CD4-positive, alpha-beta T cell treated with Interleukin-2 at 100 ng/mL for 4 hours (primary cell): ENCODE measurements at regions not wholly inside any gene's neighbourhood (a gene's known extent, or its start where the extent isn't known, plus 50 kb on each side); places are given as distances from the start of the nearest gene placed in this dataset.
"Not testable (repeated sequence)": the region's sequence is repeated elsewhere in the genome, so short reads cannot be mapped to it uniquely, and the experiment has no call there.

Source experiments
- DNase-seq: peaks from one replicate; pipeline ENCODE4 v3.0.0-alpha.2; 2020; ENCODE audit warnings: low spot score

DNA sequence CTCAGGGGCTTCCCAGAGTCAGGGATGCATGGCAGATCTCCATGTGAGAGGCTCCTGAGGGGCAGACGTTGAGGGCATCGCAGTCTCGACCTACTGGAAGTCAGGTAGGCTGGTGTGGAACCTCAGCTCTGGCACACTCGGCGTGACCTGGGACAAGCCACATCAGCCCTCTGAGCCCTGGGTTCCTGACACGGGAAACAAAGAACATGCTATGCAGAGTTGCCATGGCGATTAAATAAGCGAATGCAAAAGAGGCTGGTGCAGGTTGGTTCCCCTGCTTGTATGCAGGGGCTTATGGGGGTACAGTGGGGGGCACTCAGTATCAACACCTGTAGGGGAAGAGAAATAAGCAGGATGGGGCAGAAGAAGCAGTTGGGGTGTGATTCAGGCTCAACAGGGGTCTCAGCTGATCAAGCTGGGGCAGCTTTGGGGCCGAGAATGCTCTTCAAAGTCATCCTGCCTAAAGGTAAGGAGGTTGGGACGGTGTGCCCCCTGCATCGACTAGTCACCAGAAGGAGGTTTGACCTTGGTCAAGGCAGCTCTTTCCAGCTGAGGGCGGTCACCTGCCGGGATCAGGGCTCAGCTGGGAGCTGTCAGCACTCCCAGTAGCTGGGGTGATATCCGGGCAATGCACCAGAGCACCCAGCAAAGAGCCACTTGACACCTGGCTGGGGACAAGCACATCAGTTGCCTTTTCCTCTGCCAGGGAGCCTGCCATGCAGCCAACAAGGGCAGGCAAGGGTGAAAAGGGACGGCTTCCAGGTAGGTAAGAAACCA lies 442.7 kb downstream of the MIAT start:
- DNase-seq, result no peak

DNA sequence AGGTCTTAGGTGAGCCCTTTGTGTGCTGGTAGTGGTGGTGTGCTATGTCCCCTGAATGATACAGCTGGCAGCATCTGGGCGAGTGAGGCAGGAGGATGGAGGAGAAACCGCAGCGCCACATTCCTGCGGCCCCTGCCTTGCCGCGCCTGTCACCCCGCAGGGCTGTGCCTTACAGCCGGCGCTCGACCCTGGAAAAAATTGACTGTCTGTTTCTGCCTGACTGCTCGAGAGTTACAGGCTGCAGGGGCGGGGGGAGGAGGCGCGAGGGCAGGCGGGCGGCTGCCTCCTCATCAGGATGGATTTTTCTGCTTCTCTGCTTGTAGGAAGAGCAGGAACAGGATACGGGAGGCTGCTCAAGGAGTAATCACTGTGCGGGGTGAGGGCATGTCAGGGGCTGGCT lies 443.4 kb downstream of the MIAT start:
- DNase-seq, result no peak

DNA sequence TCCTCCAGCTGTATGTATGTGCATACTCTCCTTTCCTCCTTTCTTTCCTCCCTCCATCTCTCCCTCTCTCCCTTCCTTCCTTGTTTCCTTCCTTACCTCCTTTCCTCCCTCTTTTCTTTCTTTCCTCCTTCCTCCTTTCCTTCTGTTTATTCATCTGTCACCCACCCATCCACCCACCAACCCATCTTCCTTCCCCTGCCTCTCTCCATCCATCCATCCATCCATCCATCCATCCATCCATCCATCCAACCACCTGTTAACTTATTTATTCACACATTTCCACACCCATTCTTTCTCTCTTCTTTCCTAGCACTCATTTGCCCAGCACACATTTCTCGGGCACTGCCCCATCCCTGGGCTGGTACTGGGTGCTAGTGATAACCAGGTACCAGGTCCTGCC lies 443.9 kb downstream of the MIAT start:
- DNase-seq, result no peak

DNA sequence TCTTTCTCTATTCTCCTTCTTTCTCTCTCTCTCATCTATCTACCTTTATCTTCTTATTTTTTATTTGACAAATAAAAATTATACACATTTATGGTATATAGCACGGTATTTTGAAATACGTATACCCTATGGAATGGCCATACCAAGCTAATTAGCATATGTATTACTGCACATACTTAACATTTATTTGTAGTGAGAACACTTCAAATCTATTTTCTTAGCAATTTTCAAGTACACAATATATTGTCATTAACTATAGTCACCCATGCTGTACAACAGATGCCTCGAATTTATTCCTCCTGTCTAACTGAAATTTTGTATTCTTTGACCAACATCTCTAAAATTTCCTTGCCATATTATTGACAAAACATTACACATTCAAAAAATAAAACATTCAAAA lies 447.1 kb downstream of the MIAT start:
- no peak for DNase-seq

DNA sequence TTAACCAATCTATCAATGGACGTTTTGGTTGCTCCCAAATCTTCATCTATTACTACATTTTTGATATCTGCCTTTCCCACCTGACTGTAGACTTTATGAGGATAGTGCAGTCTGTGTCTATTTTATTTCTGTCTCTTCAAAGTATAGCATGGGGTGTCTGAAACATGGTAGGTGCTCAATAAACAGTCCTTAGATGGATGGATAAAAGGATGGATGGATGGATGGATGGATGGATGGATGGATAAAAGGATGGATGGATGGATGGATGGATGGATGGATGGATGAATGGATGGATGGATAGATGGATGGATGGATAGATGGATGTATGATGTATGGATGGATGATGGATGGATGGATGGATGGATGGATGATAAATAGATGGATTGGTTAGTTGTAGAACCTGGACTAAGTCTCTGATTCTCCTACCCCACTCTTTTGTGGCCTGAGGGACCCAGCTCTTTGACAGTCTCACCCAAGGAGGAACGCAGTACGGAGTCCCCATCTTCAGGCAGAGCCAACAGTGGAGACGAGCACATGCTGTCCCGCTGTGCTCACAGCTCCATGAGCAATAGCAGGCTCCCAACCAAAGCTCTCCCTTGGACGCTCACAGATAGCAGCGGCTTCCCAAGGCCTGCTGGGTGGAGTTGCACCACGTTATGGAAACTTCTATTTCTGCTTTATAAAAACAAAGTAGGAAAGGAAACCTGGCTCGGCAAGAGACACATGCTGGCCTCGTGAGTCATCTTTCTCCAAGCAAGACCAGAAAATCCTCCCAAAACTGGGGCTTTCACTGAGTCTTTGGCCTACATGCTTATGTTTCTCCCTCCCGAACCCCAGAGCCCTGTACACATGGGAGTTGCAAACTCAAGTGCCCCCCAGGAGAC lies 448.0 kb downstream of the MIAT start:
- DNase-seq, result no peak

DNA sequence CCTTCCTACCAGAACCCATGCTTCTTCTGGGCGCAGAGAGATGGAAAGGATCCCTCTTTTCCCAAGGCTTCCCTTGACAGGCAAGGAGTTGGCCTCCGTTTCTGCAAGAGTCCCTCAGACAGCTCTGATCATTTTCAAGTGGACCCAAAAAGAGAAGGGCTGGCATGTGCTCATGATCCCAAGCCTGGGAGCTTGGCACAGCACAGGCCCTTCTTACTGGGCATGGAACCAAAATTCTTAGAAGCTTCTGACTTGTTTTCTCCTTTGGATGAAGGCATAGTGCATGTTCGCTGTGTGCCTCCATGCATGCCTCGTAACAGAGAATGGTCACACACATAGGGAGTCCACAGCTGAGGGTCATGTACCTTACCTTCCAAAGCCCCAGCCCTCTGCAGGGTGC lies 449.6 kb downstream of the MIAT start:
- DNase-seq, result no peak

DNA sequence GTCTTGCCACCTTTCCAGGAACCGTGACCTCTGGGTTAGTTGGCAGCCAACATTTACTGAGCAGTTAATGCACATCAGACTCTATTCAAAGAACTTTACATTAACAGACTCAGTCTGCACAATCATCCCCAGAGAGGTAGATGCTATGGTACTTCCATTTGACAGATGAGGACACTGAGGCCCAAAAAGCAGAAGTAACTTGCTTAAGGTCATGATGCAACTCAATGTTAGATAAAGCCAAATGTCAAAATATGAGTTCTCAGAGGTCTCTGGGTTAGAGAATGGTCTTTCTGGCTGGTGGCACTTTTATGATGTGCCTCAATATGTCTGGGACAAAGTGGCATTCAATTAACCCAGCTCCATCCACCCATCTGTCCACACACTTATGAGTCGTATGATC lies 450.0 kb downstream of the MIAT start:
- DNase-seq, result no peak

DNA sequence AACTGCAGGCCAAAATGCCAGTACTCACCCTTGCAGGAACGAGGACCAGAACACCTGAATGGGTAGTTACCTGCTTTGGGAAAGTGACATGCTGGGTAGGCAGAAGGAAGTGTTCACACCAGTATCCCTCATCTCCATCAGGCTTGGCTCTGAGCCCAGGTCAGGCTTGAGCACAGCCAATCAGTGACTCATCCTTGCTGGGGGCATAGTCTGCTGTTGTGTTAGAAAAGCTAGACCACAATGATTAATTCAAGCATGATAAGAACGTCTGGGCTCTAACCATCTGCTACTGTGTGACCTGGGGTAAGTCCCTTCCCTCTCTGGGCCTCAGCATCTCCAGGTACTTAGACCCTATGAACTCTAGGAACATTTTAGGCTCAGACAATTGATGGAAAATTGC lies 450.4 kb downstream of the MIAT start:
- no peak for DNase-seq

DNA sequence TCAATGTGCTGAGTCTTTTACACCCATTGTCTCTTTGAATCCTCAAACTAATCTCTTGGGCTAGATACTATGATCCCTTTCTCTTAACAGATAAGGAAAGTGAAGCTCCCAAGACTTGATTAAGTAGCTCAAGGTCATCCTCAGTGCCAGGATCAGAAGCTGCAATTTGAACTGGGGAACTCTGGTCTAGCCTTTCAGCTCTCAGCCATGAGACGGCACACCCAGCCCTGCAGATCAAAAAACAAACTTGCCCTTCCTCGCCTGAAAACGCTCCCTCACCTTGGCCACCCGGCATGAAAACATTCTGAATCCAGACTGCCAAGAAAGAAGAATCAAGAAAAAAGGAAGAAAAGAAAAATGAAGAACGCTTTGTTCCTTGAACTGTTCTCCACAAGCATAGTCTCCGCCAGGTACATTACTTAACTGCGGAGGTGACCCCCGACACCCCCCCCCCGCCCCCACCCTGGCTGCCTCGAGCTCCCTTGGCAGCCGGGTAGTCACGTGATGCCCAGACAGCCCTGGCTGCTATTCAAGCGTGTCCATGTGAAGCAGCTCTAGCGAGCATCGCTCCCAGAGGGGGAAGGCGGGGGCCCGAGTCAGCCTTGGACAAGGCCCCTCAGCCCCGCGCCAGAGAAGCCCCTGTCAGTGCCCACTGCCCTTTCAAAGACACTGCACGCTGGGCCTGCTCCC lies 451.2 kb downstream of the MIAT start:
- DNase-seq, result no peak

DNA sequence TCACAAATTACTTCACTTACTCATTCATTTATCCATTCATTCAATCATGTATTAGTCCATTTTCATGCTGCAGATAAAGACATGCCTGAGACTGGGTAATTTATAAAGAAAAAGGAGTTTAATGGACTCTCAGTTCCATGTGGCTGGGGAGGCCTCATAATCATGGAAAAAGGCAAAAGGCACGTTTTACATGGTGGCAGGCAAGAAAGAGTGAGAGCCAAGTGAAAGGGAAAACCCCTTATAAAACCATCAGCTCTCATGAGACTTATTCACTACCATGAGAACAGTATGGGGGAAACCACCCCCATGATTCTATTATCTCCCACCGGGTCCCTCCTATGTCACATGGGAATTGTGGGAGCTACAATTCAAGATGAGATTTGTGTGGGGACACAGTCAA lies 452.0 kb downstream of the MIAT start:
- DNase-seq, result not testable (repeated sequence)

DNA sequence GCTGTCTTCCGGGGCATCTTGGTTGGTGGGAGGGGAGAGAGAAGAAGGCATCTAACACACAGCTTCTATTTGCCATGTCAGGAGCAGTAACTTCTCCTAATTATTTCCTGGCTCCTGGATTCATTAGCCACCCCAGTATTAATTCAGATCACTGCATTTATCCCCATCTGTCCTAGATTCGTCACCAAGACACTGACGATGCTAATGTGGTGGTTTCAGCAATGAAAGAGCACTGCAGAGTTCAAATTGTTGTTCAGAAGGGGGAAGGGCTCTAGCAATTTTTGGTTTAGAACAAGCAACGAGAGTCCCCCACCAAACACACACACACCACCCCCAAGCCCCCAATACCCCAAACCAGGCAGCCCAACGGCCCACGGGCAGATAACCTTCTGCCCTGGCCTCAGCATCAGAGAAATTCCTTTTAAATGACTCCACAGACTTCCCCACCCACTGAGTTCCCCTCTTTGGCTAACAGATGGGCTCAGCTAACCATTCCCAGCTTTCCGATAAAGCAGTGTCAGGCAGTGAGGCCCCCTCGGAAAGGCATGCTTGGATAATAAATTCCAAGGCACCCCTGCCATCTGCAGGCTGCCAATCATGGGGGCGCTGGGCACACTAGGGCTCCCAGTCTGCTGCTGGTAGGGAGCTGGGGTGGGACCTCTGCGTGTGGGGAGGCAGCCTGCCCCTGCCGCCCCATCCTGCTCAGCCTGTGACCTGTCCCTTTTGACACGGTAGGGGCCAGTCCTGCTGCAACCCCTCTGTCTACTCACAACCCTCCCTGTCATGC lies 453.5 kb downstream of the MIAT start:
- DNase-seq, result no peak

DNA sequence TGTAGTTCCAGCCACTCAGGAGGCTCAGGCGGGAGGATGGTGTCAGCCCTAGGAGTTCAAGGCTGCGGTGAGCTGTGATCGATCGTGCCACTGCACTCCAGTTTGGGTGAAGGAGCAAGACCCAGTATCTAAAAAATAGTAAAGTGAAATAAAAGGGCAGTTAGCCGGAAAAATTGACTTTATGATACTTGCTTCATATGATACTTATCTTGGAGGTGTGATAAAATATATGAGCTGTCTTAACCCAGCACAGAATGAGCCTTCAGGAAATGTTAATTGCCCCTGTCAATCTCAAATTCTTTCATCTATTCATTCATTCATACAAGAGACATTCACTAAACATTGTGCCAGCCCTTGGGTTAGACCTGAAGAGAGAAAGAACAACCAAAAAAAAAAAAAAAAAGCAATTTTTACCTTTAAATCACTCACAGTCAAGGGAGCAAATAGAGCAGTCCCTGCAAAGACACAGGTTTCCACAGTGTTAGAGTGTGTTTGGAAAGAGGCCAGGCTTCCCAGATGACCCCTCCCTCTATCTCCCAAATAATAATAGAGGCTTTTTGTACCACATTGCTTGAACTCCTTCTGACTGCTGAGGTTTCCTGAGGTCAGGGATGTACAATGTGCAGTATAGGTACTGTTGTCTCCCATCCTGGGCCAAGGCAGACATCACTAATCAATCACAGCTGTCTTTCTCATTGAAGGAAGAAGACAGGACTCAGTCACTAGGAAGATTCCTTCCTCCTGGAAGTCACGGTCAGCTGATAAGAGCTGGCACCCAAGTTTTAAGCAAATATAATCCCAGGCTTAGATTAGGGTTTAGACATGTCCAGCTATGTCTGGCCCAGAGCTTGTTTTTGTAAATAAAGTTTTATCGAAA lies 454.6 kb downstream of the MIAT start:
- DNase-seq, result no peak

DNA sequence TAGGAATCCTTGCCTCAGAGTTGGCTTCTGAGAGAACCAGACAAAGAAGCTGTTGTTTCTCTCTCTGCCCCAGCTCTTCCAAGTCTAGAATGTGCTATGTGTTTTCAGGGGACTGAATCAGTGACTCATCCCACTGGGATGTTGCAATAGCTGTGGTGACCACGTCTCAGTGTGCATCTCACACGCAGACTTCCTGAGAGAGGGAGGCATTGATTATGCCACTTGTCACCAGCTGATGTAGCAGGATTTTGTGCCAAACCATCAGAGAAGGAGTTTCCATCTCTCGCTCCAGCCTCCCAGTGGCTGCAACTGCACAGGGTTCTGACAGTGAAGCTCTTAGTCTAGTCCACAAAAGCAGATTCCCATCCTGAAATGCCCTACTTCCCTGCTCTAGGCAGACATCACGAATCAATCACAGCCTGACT lies 455.8 kb downstream of the MIAT start:
- DNase-seq, result no peak

DNA sequence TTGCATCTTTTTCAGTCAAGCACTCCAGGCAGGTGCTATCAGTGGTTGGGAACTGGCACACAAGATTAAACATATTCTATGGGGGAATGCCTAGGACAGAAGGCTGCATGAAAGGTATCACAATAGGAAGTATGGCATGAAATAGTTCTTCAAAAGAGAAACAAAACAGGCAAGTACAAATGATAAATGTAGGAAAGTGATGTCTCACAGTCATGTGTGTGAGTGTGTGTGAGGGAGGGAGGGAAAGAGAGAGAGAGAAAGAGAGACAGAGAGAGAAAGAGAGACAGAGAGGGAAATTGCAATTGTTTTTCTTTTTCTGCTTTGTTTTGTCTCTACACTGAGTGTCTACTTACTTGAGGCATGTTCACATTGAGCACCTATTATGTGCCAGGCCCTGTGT lies 456.3 kb downstream of the MIAT start:
- no peak for DNase-seq

DNA sequence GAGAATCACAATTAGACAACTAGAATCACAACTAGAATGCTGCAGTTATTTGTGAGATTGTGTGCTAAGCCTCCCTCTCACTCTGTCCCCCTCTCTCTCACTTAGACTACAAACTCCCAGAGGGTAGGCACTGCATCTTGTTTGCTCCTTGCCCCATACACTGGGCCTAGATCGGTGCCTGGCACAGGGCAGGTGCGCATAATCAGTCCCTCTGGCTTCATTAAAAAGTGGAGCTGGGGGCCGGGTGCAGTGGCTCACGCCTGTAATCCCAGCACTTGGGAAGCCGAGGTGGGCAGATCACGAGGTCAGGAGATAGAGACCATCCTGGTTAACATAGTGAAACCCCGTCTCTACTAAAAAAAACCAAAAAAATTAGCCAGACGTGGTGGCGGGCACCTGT lies 456.8 kb downstream of the MIAT start:
- DNase-seq, result no peak

DNA sequence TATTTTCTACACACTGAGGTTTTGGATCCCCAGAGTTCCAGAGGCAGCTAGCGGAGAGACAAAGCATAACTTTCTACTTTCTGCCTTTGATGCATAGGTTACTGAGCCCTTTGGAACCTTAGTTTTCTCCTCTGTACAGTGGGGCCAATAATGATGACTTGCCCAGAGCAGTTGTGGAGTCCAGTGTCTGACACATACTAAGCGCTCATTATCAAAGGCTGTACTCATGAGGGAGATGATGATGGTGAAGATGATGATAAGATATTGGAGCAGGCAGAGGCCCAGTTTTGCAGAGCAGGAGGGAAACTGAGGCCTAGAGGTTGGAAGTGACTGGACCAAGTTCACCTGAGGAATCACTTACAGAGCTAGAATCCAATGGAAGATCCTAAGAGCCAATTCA lies 458.0 kb downstream of the MIAT start:
- no peak for DNase-seq

DNA sequence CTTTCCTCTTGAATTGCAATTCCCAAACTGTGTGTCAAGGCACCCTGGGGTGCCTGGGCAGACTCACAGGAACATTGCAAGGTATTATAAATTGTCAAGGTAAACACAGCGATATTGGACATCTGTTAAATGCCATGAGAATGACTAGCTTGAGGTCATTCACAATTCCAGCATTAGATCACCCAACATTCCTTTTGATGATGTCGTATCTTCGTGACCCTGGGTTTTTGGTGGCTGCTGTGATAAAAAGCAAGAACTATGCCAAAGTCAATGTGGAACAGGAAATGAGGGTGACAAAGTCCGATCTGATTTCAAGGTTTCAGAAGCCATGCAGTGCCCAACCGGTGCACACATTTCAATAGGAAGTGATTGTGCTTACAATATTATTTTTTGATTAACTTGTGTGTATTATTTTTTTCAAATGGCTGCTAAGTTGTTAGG lies 458.4 kb downstream of the MIAT start:
- DNase-seq, result no peak

DNA sequence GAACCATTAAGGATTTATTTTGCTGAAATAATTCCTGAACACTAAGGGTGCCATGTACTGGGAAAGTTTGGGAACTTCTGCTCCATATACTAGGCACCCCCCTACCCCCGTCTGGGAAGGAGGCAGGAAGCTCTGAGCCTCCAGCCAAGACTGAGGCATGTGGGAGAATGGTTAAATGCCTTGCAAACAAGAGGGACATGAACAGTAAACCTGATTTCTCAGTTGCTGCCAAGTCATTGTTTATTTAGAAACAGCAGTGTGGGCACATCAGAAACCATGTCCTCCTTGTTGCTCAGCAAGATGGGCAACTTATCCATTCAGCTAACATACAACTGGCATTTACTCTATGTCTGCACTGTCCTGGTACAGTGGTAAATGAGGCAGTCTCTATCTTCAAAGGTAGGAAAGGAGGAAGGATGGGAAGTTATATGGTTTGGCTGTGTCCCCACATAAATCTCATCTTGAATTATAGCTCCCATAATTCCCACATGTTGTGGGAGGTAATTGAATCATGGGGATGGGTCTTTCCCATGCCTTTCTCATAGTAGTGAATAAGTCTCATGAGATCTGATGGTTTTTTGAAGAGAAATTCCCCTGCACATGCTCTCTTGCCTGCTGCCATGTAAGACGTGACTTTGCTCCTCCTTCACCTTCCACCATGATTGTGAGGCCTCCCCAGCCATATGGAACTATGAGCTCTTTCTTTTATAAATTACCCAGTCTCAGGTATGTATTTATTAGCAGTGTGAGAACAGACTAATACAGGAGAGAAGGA lies 459.1 kb downstream of the MIAT start:
- no peak for DNase-seq

DNA sequence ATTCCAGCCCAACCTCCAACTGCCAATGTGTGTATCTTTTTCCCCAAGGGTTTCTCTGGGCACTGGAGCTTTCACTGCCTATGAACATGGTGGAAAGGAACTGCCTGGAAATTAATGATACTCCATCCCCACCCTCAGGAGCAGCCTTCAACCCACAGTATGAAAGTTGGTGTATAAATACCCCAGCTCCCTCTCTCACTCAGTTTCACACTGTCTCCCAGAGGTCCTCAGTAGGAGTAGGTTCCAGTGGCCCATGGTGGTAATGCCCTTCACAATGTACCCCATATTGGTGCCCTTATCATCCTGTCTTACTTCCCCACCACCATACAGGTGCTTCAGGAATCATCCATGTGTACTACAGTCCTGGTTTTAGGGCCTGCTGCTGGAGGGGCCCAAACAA lies 462.6 kb downstream of the MIAT start:
- no peak for DNase-seq

DNA sequence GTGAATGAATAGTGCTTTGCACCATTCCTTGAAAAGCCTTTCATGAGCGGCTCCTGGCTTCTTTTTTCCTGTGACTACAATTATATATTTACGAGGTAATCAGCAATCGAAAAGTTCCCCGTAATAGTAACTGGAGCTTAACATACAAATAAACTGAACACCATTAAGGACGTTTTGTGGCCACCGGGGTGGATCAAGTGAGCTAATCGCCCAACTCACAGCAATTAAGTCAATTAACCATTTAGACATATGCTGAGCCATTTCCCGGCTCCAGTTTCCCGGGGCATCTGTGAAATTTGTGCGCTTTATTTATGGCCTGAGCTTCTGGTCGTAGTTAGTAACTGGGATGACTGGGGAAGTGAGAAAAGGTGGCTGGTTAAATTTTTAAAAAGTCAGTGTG lies 465.2 kb downstream of the MIAT start:
- no peak for DNase-seq
